ENCODE measurements at regions not wholly inside any gene's neighbourhood (a gene's known extent, or its start where the extent isn't known, plus 50 kb on each side); places are given as distances from the start of the nearest gene placed in this dataset.

GRCh38 chr10:20688797-20689544 lies 208.1 kb downstream of the NEBL start:
- TF ChIP-seq FOXA1 (IDR thresholded peaks at IDR 0.05) (no peak), CTCF (IDR thresholded peaks at IDR 0.05; ENCODE audit: low read depth, low read length, missing input control) (no peak), YY1 (IDR thresholded peaks at IDR 0.05) (no peak), GABPA (IDR thresholded peaks at IDR 0.05 in 1 of 2, conservative IDR thresholded peaks at IDR 0.05 in 1 of 2) (no peak), RAD21 (IDR thresholded peaks at IDR 0.05) (no peak), HNF4A (conservative IDR thresholded peaks at IDR 0.05) (no peak), JUND (IDR thresholded peaks at IDR 0.05) (no peak), EGR1 (IDR thresholded peaks at IDR 0.05; ENCODE audit: low read depth in 2 of 2) (no peak), ATF3 (IDR thresholded peaks at IDR 0.05) (no peak), NR2F2 (IDR thresholded peaks at IDR 0.05) (no peak), HNF4G (IDR thresholded peaks at IDR 0.05) (no peak), ZBTB33 (IDR thresholded peaks at IDR 0.05) (no peak), SP1 (IDR thresholded peaks at IDR 0.05) (no peak)
- H3K4me3 ChIP-seq (ENCODE audit: low read depth in 1 of 3, low read length in 3 of 3) = no peak overlapping the region
- 72% methylated on average over 7 of the region's 7 CpGs for WGBS
- DNase-seq (ENCODE audit: low spot score) = no peak
- peaks cover 0 to 4% (median 1%) of the 10 kb centered on the region in 4 donors for H3K9me3 ChIP-seq (ENCODE audit: control insufficient read depth in 4 of 4, low read length in 3 of 4)
- H3K36me3 ChIP-seq (ENCODE audit: control insufficient read depth in 4 of 4, insufficient read depth in 3 of 4, low read depth in 1 of 4, low read length in 3 of 4) = no peaks in the 10 kb centered on the region
- no peak overlapping the region for H3K9ac ChIP-seq (ENCODE audit: low read depth in 1 of 2, low read length in 2 of 2)
- peaks cover 0 to 4% (median 0%) of the 10 kb centered on the region in 4 donors for H3K27me3 ChIP-seq (ENCODE audit: control insufficient read depth in 4 of 4, insufficient read depth in 4 of 4, low read length in 3 of 4)
- no peaks in the 10 kb centered on the region for H3K4me1 ChIP-seq (ENCODE audit: control insufficient read depth in 4 of 4, insufficient read depth in 4 of 4, low read length in 3 of 4)
- H3K27ac ChIP-seq (ENCODE audit: low read depth in 1 of 2, low read length in 2 of 2) = no peak overlapping the region

GRCh38 chr10:20686015-20686635 lies 211.0 kb downstream of the NEBL start:
- Histone ChIP-seq H3K27me3 (ENCODE audit: control insufficient read depth in 4 of 4, insufficient read depth in 4 of 4, low read length in 3 of 4) (peaks cover 0 to 2% (median 0%) of the 10 kb centered on the region in 4 donors), H3K4me1 (ENCODE audit: control insufficient read depth in 4 of 4, insufficient read depth in 4 of 4, low read length in 3 of 4) (no peaks in the 10 kb centered on the region), H3K4me3 (ENCODE audit: low read depth in 1 of 3, low read length in 3 of 3) (no peak overlapping the region), H3K36me3 (ENCODE audit: control insufficient read depth in 4 of 4, insufficient read depth in 3 of 4, low read depth in 1 of 4, low read length in 3 of 4) (no peaks in the 10 kb centered on the region), H3K9me3 (ENCODE audit: control insufficient read depth in 4 of 4, low read length in 3 of 4) (peaks cover 0 to 4% (median 1%) of the 10 kb centered on the region in 4 donors), H3K27ac (ENCODE audit: low read depth in 1 of 2, low read length in 2 of 2) (no peak overlapping the region), H3K9ac (ENCODE audit: low read depth in 1 of 2, low read length in 2 of 2) (no peak overlapping the region)
- WGBS = 70% methylated on average over 7 of the region's 7 CpGs
- TF ChIP-seq HNF4G (IDR thresholded peaks at IDR 0.05) (no peak), NR2F2 (IDR thresholded peaks at IDR 0.05) (no peak), ZBTB33 (IDR thresholded peaks at IDR 0.05) (no peak)
- DNase-seq (ENCODE audit: low spot score) = no peak

Data from liver (tissue), 8 donors.